GM23338 (cell line): ENCODE measurements at regions not wholly inside any gene's neighbourhood (a gene's known extent, or its start where the extent isn't known, plus 50 kb on each side); places are given as distances from the start of the nearest gene placed in this dataset.
A peak's percentile ranks its signal among the peaks of the same experiment; 100 is the strongest.

Experiments
- ATAC-seq: fragments of 200-7000 bp; cut with Tn5 transposase; 3 replicates; pipeline ENCODE4 v1.9.1; 2020
- DNase-seq: peaks from one replicate; pipeline ENCODE4 v3.0.0-alpha.2; 2015; ENCODE audit warnings: low spot score
- H2AFZ ChIP-seq: fragments of 200-600 bp; sonication (generic); 2 replicates; pipeline ENCODE4 v1.8.0; 2016; ENCODE audit warnings: antibody characterized with exemption, mild to moderate bottlenecking, moderate library complexity
- H3F3A ChIP-seq: fragments of 200-600 bp; sonication (generic); replicated peaks from 2 replicates; pipeline ENCODE4 v1.8.0; 2017; ENCODE audit warnings: antibody characterized with exemption, mixed run types, low read depth
- H3K27ac ChIP-seq: fragments of 200-600 bp; sonication (generic); 2 replicates; pipeline ENCODE4 v1.6.1; 2016; ENCODE audit warnings: low read depth
- H3K27me3 ChIP-seq: fragments of 200-600 bp; sonication (generic); 2 replicates; pipeline ENCODE4 v1.8.0; 2016; ENCODE audit warnings: mild to moderate bottlenecking, mixed run types, moderate library complexity; ENCODE audit not compliant: insufficient read depth
- H3K36me3 ChIP-seq: fragments of 200-600 bp; sonication (generic); 2 replicates; pipeline ENCODE4 v1.8.0; 2016; ENCODE audit warnings: mild to moderate bottlenecking; ENCODE audit not compliant: insufficient read depth
- H3K4me1 ChIP-seq: fragments of 200-600 bp; sonication (generic); 2 replicates; pipeline ENCODE4 v1.8.0; 2016; ENCODE audit warnings: mild to moderate bottlenecking, moderate library complexity; ENCODE audit not compliant: insufficient read depth
- H3K4me2 ChIP-seq: fragments of 200-600 bp; sonication (generic); 2 replicates; pipeline ENCODE4 v1.7.1; 2017; ENCODE audit warnings: mixed run types
- H3K4me3 ChIP-seq: fragments of 200-600 bp; sonication (generic); 2 replicates; pipeline ENCODE4 v1.6.1; 2016; ENCODE audit warnings: mixed run types
- H3K79me2 ChIP-seq: fragments of 200-600 bp; sonication (generic); replicated peaks from 2 replicates; pipeline ENCODE4 v1.8.0; 2017; ENCODE audit warnings: mild to moderate bottlenecking; ENCODE audit not compliant: insufficient read depth
- H3K9me2 ChIP-seq: fragments of 200-600 bp; sonication (generic); 2 replicates; pipeline ENCODE4 v1.8.0; 2017; ENCODE audit not compliant: insufficient read depth
- H4K20me1 ChIP-seq: fragments of 200-600 bp; sonication (generic); replicated peaks from 2 replicates; pipeline ENCODE4 v1.8.0; 2017; ENCODE audit warnings: mild to moderate bottlenecking; ENCODE audit not compliant: insufficient read depth
- H3K27ac Mint-ChIP-seq: 2 replicates; pipeline ENCODE4 v1.8.0; 2020; ENCODE audit warnings: inconsistent platforms, mild to moderate bottlenecking, moderate library complexity, mixed read lengths
- H3K27me3 Mint-ChIP-seq: 3 replicates; pipeline ENCODE4 v1.8.0; 2022; ENCODE audit warnings: low read depth, mild to moderate bottlenecking, moderate library complexity, mixed read lengths, inconsistent platforms; ENCODE audit not compliant: insufficient read depth, poor library complexity
- H3K36me3 Mint-ChIP-seq: 3 replicates; pipeline ENCODE4 v1.8.0; 2021; ENCODE audit warnings: low read depth, mild to moderate bottlenecking, inconsistent platforms, moderate library complexity, mixed read lengths
- H3K4me1 Mint-ChIP-seq: 3 replicates; pipeline ENCODE4 v1.8.0; 2020; ENCODE audit warnings: mild to moderate bottlenecking, inconsistent platforms, mixed read lengths
- H3K4me3 Mint-ChIP-seq: 3 replicates; pipeline ENCODE4 v1.8.0; 2021; ENCODE audit warnings: moderate library complexity, mild to moderate bottlenecking, inconsistent platforms, mixed read lengths
- H3K9me3 Mint-ChIP-seq: 3 replicates; pipeline ENCODE4 v1.8.0; 2020; ENCODE audit warnings: moderate library complexity, mild to moderate bottlenecking, inconsistent platforms, mixed read lengths
- CREB1 ChIP-seq: fragments of 250-450 bp; sonication (Bioruptor Pico); IDR thresholded peaks from 2 replicates; pipeline ENCODE4 v1.5.0; 2020; ENCODE audit warnings: low read depth, mild to moderate bottlenecking, moderate library complexity
- CTCF ChIP-seq, 2 experiments: fragments of 200-600 bp in 1 of 2; sonication (generic) in 1 of 2; conservative IDR thresholded peaks; 2 replicates each; pipeline versions ENCODE4 v1.5.1 to v1.6.1; 2016 to 2017; ENCODE audit warnings: antibody characterized with exemption in 2 of 2, low read depth in 2 of 2, mild to moderate bottlenecking in 2 of 2, moderate library complexity in 1 of 2
- EZH2 ChIP-seq: fragments of 200-600 bp; sonication (generic); IDR thresholded peaks from one replicate; pipeline ENCODE4 v1.8.0; 2017; ENCODE audit warnings: antibody characterized with exemption, mild to moderate bottlenecking, low read depth; ENCODE audit not compliant: unreplicated experiment
- EZH2phosphoT487 ChIP-seq: fragments of 200-600 bp; sonication (generic); IDR thresholded peaks from one replicate; pipeline ENCODE4 v1.8.1; 2018; ENCODE audit warnings: antibody characterized with exemption; ENCODE audit not compliant: unreplicated experiment
- JUNB ChIP-seq: IDR thresholded peaks from one replicate; pipeline ENCODE4 v1.6.1; 2016; ENCODE audit warnings: antibody characterized with exemption; ENCODE audit not compliant: unreplicated experiment
- NANOG ChIP-seq: IDR thresholded peaks from 2 replicates; pipeline ENCODE4 v1.6.1; 2016; ENCODE audit warnings: antibody characterized with exemption, borderline replicate concordance
- POLR2AphosphoS5 ChIP-seq: IDR thresholded peaks from 2 replicates; pipeline ENCODE4 v1.6.1; 2016; ENCODE audit warnings: antibody characterized with exemption, low read depth
- STAT1 ChIP-seq: IDR thresholded peaks from one replicate; pipeline ENCODE4 v1.6.1; 2016; ENCODE audit warnings: antibody characterized with exemption; ENCODE audit not compliant: unreplicated experiment
- ZNF114 ChIP-seq: fragments of 250-450 bp; sonication (Bioruptor Pico); IDR thresholded peaks from 2 replicates; pipeline ENCODE4 v1.5.0; 2020; ENCODE audit warnings: mild to moderate bottlenecking, moderate library complexity
- ZNF331 ChIP-seq: fragments of 250-450 bp; sonication (Bioruptor Pico); IDR thresholded peaks from 2 replicates; pipeline ENCODE4 v1.5.0; 2020; ENCODE audit warnings: low read depth, mild to moderate bottlenecking, moderate library complexity
- TF ChIP-seq, protein P1 (sequence below): fragments of 250-450 bp; sonication (Bioruptor Pico); IDR thresholded peaks from 2 replicates; pipeline ENCODE4 v1.5.0; 2020; ENCODE audit warnings: mild to moderate bottlenecking, moderate library complexity
- TF ChIP-seq, protein P2 (sequence below): IDR thresholded peaks from 2 replicates; pipeline ENCODE4 v1.6.1; 2016; ENCODE audit warnings: antibody characterized with exemption
- TF ChIP-seq, protein P3 (sequence below): IDR thresholded peaks from one replicate; pipeline ENCODE4 v1.6.1; 2018; ENCODE audit warnings: antibody characterized with exemption; ENCODE audit not compliant: unreplicated experiment

DNA sequence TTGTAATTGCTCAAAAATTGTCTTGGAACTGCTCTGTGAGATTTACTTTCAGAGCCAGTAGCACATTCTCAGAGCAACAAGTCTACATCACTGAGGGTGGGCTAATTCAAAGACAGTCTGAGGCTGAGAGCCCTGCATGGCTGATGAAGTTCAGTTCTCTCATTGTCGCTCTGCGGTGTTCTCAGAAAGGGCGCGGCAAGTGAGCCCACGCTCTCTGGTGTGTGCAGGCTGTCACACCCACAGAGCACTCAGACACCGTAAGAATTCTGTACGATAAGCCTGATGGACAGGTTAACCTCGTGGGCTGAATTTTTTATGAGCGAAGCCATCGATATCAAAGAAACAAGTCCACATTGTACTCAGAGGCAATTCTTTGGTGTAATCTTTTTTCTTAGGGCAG lies 557.8 kb downstream of the HACE1 start:
- no peaks in the 10 kb centered on the region; the same call in 2 of the 3 replicates for H3K9me3 Mint-ChIP-seq
- Histone ChIP-seq H4K20me1 (no peaks in the 10 kb centered on the region), H3K4me2 (no peak overlapping the region), H3K36me3 (no peaks in the 10 kb centered on the region), H3F3A (no peaks in the 10 kb centered on the region), H3K27ac (no peak overlapping the region), H3K4me3 (no peak overlapping the region), H3K4me1 (peaks cover 5% of the 10 kb centered on the region; the same call in 1 of the 2 replicates), H3K9me2 (0 out of 2 replicates have a peak, but pooled peaks cover 16% of the 10 kb centered on the region), H2AFZ (no peak overlapping the region), H3K27me3 (no peaks in the 10 kb centered on the region), H3K79me2 (no peaks in the 10 kb centered on the region)
- no peak overlapping the region for H3K27ac Mint-ChIP-seq
- ATAC-seq = peak; percentile 56
- peaks cover 8% of the 10 kb centered on the region for H3K4me1 Mint-ChIP-seq
- H3K27me3 Mint-ChIP-seq = peaks cover 3% of the 10 kb centered on the region
- no peak overlapping the region for H3K4me3 Mint-ChIP-seq
- TF ChIP-seq CTCF (conservative IDR thresholded peaks at IDR 0.05; ENCODE audit: low read depth in 2 of 2) (no peak), ZNF114 (CRISPR knock-in tag) (no peak), CREB1 (no peak), EZH2 (no peak), POLR2AphosphoS5 (no peak), EZH2phosphoT487 (no peak), NANOG (no peak), JUNB (no peak), ZNF331 (CRISPR knock-in tag) (no peak), STAT1 (no peak)
- TF ChIP-seq, protein P1, sequence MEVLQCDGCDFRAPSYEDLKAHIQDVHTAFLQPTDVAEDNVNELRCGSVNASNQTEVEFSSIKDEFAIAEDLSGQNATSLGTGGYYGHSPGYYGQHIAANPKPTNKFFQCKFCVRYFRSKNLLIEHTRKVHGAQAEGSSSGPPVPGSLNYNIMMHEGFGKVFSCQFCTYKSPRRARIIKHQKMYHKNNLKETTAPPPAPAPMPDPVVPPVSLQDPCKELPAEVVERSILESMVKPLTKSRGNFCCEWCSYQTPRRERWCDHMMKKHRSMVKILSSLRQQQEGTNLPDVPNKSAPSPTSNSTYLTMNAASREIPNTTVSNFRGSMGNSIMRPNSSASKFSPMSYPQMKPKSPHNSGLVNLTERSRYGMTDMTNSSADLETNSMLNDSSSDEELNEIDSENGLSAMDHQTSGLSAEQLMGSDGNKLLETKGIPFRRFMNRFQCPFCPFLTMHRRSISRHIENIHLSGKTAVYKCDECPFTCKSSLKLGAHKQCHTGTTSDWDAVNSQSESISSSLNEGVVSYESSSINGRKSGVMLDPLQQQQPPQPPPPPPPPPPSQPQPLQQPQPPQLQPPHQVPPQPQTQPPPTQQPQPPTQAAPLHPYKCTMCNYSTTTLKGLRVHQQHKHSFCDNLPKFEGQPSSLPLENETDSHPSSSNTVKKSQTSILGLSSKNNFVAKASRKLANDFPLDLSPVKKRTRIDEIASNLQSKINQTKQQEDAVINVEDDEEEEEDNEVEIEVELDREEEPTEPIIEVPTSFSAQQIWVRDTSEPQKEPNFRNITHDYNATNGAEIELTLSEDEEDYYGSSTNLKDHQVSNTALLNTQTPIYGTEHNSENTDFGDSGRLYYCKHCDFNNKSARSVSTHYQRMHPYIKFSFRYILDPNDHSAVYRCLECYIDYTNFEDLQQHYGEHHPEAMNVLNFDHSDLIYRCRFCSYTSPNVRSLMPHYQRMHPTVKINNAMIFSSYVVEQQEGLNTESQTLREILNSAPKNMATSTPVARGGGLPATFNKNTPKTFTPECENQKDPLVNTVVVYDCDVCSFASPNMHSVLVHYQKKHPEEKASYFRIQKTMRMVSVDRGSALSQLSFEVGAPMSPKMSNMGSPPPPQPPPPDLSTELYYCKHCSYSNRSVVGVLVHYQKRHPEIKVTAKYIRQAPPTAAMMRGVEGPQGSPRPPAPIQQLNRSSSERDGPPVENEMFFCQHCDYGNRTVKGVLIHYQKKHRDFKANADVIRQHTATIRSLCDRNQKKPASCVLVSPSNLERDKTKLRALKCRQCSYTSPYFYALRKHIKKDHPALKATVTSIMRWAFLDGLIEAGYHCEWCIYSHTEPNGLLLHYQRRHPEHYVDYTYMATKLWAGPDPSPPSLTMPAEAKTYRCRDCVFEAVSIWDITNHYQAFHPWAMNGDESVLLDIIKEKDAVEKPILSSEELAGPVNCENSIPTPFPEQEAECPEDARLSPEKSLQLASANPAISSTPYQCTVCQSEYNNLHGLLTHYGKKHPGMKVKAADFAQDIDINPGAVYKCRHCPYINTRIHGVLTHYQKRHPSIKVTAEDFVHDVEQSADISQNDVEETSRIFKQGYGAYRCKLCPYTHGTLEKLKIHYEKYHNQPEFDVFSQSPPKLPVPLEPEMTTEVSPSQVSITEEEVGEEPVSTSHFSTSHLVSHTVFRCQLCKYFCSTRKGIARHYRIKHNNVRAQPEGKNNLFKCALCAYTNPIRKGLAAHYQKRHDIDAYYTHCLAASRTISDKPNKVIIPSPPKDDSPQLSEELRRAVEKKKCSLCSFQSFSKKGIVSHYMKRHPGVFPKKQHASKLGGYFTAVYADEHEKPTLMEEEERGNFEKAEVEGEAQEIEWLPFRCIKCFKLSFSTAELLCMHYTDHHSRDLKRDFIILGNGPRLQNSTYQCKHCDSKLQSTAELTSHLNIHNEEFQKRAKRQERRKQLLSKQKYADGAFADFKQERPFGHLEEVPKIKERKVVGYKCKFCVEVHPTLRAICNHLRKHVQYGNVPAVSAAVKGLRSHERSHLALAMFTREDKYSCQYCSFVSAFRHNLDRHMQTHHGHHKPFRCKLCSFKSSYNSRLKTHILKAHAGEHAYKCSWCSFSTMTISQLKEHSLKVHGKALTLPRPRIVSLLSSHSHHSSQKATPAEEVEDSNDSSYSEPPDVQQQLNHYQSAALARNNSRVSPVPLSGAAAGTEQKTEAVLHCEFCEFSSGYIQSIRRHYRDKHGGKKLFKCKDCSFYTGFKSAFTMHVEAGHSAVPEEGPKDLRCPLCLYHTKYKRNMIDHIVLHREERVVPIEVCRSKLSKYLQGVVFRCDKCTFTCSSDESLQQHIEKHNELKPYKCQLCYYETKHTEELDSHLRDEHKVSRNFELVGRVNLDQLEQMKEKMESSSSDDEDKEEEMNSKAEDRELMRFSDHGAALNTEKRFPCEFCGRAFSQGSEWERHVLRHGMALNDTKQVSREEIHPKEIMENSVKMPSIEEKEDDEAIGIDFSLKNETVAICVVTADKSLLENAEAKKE (CRISPR knock-in tag) = no peak
- TF ChIP-seq, protein P2, sequence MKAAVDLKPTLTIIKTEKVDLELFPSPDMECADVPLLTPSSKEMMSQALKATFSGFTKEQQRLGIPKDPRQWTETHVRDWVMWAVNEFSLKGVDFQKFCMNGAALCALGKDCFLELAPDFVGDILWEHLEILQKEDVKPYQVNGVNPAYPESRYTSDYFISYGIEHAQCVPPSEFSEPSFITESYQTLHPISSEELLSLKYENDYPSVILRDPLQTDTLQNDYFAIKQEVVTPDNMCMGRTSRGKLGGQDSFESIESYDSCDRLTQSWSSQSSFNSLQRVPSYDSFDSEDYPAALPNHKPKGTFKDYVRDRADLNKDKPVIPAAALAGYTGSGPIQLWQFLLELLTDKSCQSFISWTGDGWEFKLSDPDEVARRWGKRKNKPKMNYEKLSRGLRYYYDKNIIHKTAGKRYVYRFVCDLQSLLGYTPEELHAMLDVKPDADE = no peak
- TF ChIP-seq, protein P3, sequence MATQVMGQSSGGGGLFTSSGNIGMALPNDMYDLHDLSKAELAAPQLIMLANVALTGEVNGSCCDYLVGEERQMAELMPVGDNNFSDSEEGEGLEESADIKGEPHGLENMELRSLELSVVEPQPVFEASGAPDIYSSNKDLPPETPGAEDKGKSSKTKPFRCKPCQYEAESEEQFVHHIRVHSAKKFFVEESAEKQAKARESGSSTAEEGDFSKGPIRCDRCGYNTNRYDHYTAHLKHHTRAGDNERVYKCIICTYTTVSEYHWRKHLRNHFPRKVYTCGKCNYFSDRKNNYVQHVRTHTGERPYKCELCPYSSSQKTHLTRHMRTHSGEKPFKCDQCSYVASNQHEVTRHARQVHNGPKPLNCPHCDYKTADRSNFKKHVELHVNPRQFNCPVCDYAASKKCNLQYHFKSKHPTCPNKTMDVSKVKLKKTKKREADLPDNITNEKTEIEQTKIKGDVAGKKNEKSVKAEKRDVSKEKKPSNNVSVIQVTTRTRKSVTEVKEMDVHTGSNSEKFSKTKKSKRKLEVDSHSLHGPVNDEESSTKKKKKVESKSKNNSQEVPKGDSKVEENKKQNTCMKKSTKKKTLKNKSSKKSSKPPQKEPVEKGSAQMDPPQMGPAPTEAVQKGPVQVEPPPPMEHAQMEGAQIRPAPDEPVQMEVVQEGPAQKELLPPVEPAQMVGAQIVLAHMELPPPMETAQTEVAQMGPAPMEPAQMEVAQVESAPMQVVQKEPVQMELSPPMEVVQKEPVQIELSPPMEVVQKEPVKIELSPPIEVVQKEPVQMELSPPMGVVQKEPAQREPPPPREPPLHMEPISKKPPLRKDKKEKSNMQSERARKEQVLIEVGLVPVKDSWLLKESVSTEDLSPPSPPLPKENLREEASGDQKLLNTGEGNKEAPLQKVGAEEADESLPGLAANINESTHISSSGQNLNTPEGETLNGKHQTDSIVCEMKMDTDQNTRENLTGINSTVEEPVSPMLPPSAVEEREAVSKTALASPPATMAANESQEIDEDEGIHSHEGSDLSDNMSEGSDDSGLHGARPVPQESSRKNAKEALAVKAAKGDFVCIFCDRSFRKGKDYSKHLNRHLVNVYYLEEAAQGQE = no peak
- no peaks in the 10 kb centered on the region for H3K36me3 Mint-ChIP-seq
- DNase-seq = peak; percentile 24
